Upper lobe of right lung (tissue), 1 donor: ENCODE measurements at regions not wholly inside any gene's neighbourhood (a gene's known extent, or its start where the extent isn't known, plus 50 kb on each side); places are given as distances from the start of the nearest gene placed in this dataset.
"Not testable (repeated sequence)": the region's sequence is repeated elsewhere in the genome, so short reads cannot be mapped to it uniquely, and the experiment has no call there.

ENCODE experiments used
- ATAC-seq: fragments of 200-7000 bp; cut with Tn5 transposase; one replicate; pipeline ENCODE4 v1.9.1; 2020; ENCODE audit warnings: mild to moderate bottlenecking, moderate library complexity
- DNase-seq: peaks from one replicate; pipeline ENCODE4 v3.0.0-alpha.2; 2020
- H3K27ac ChIP-seq: fragments of 200-600 bp; one replicate; pipeline ENCODE4 v1.8.0; 2022
- H3K27me3 ChIP-seq: fragments of 200-600 bp; one replicate; pipeline ENCODE4 v1.8.0; 2022; ENCODE audit warnings: mild to moderate bottlenecking
- H3K36me3 ChIP-seq: fragments of 200-600 bp; one replicate; pipeline ENCODE4 v1.8.0; 2022
- H3K4me1 ChIP-seq: fragments of 200-600 bp; one replicate; pipeline ENCODE4 v1.8.0; 2022
- H3K4me3 ChIP-seq: fragments of 200-600 bp; one replicate; pipeline ENCODE4 v1.8.0; 2022; ENCODE audit warnings: mild to moderate bottlenecking
- H3K9me3 ChIP-seq: fragments of 200-600 bp; one replicate; pipeline ENCODE4 v1.8.0; 2022
- CTCF ChIP-seq: fragments of 200-600 bp; IDR thresholded peaks from one replicate; pipeline ENCODE4 v1.8.0; 2022; ENCODE audit warnings: antibody characterized with exemption
- intact Hi-C: fragments of 100-400 bp; cut with DNase I; formaldehyde crosslinking; loops from one replicate; pipeline ENCODE4 v1.11.0; 2022
- donor health status: DM: no; HTN: yes; CAD: no; lungs with severe emphysema.

GRCh38 chr5:111834926-111835599 is 78.1 kb upstream of the NREP start:
- no peak for TF ChIP-seq CTCF
- Histone ChIP-seq H3K9me3 (no peaks in the 10 kb centered on the region), H3K27me3 (no peaks in the 10 kb centered on the region), H3K4me1 (no peaks in the 10 kb centered on the region), H3K27ac (no peak overlapping the region), H3K36me3 (no peaks in the 10 kb centered on the region), H3K4me3 (no peak overlapping the region)
- intact Hi-C loops = no loop called here
- no peak for ATAC-seq
- DNase-seq = no peak

- DNase-seq = no peak
- Histone ChIP-seq H3K4me1 (no peaks in the 10 kb centered on the region), H3K27ac (no peak overlapping the region), H3K27me3 (no peaks in the 10 kb centered on the region), H3K9me3 (no peaks in the 10 kb centered on the region), H3K4me3 (no peak overlapping the region), H3K36me3 (no peaks in the 10 kb centered on the region)
- intact Hi-C loops = no loop called here
- no peak for TF ChIP-seq CTCF
- ATAC-seq = no peak
Observed at GRCh38 chr5:111830333-111830732, 73.3 kb upstream of the NREP start.

- H3K9me3 ChIP-seq = no peaks in the 10 kb centered on the region
- no peaks in the 10 kb centered on the region for H3K4me1 ChIP-seq
- ATAC-seq (no peak), DNase-seq (no peak)
- no peaks in the 10 kb centered on the region for H3K27me3 ChIP-seq
- TF ChIP-seq CTCF = no peak
- H3K36me3 ChIP-seq = no peaks in the 10 kb centered on the region
- H3K27ac ChIP-seq = no peak overlapping the region
- no peak overlapping the region for H3K4me3 ChIP-seq
- intact Hi-C loops = no loop called here
Observed at GRCh38 chr5:111829701-111830100, 72.7 kb upstream of the NREP start.

GRCh38 chr5:111826064-111826463 is 69.1 kb upstream of the NREP start:
- Histone ChIP-seq H3K9me3 (no peaks in the 10 kb centered on the region), H3K27me3 (no peaks in the 10 kb centered on the region), H3K36me3 (no peaks in the 10 kb centered on the region), H3K27ac (no peak overlapping the region), H3K4me3 (no peak overlapping the region), H3K4me1 (no peaks in the 10 kb centered on the region)
- intact Hi-C loops = no loop called here
- TF ChIP-seq CTCF = no peak
- ATAC-seq (no peak), DNase-seq (no peak)

GRCh38 chr5:111820072-111820471 is 63.1 kb upstream of the NREP start:
- no peak overlapping the region for H3K27ac ChIP-seq
- ATAC-seq (no peak), DNase-seq (no peak)
- H3K9me3 ChIP-seq = no peaks in the 10 kb centered on the region
- TF ChIP-seq CTCF = no peak
- no peaks in the 10 kb centered on the region for H3K27me3 ChIP-seq
- H3K4me1 ChIP-seq = no peaks in the 10 kb centered on the region
- H3K36me3 ChIP-seq = no peaks in the 10 kb centered on the region
- H3K4me3 ChIP-seq = no peak overlapping the region
- intact Hi-C loops = no loop called here

- ATAC-seq, H3K4me1 ChIP-seq, H3K27ac ChIP-seq, DNase-seq, intact Hi-C loops, H3K36me3 ChIP-seq, H3K9me3 ChIP-seq, H3K4me3 ChIP-seq, H3K27me3 ChIP-seq: not testable (repeated sequence)
Observed at GRCh38 chr5:111819028-111819427, 62.0 kb upstream of the NREP start.
